ENCODE measurements at regions not wholly inside any gene's neighbourhood (a gene's known extent, or its start where the extent isn't known, plus 50 kb on each side); places are given as distances from the start of the nearest gene placed in this dataset.

- TF ChIP-seq, protein P1, sequence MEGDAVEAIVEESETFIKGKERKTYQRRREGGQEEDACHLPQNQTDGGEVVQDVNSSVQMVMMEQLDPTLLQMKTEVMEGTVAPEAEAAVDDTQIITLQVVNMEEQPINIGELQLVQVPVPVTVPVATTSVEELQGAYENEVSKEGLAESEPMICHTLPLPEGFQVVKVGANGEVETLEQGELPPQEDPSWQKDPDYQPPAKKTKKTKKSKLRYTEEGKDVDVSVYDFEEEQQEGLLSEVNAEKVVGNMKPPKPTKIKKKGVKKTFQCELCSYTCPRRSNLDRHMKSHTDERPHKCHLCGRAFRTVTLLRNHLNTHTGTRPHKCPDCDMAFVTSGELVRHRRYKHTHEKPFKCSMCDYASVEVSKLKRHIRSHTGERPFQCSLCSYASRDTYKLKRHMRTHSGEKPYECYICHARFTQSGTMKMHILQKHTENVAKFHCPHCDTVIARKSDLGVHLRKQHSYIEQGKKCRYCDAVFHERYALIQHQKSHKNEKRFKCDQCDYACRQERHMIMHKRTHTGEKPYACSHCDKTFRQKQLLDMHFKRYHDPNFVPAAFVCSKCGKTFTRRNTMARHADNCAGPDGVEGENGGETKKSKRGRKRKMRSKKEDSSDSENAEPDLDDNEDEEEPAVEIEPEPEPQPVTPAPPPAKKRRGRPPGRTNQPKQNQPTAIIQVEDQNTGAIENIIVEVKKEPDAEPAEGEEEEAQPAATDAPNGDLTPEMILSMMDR (conservative IDR thresholded peaks at IDR 0.05; ENCODE audit: low read length): no peak
- no peak for TF ChIP-seq EZH2phosphoT487 (IDR thresholded peaks at IDR 0.05; ENCODE audit: borderline replicate concordance)
These were observed 233.0 kb upstream of the KCNMB2 start for GRCh38 chr3:178302966-178303930.

All from Loucy (cell line).